GM21619 (cell line): ENCODE measurements at regions not wholly inside any gene's neighbourhood (a gene's known extent, or its start where the extent isn't known, plus 50 kb on each side); places are given as distances from the start of the nearest gene placed in this dataset.
"Not testable (repeated sequence)": the region's sequence is repeated elsewhere in the genome, so short reads cannot be mapped to it uniquely, and the experiment has no call there.

Experiments used
- ATAC-seq: cut with Tn5 transposase; IDR thresholded peaks from one replicate; pipeline ENCODE4 v1.9.1; 2021; ENCODE audit not compliant: unreplicated experiment

GRCh38 chr12:67531501-67531900 is 117.0 kb upstream of the DYRK2 start:
- ATAC-seq = no peak

DNA sequence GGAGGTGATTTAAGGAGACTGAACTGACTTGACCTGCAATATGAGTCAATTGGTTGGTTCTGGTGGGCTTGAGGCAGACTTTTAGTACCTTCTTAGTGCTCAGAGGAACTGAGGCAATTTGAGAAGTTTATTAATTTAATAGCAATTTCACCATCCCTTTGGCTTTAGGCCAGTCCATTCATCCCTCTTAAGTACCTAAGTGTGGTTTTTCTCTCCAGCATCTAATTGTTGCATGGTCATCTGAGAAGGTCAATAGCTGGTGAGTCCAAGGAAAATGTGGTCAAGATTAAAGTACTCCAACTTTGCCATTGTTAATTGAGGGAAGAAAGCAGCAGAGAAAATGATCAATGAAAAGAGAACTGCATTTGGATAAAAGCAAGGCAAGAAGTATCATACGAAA is 115.4 kb upstream of the DYRK2 start:
- no peak for ATAC-seq

GRCh38 chr12:67534046-67534445 is 114.5 kb upstream of the DYRK2 start:
- no peak for ATAC-seq

- ATAC-seq = no peak
Observed at GRCh38 chr12:67534681-67535080, 113.9 kb upstream of the DYRK2 start.

DNA sequence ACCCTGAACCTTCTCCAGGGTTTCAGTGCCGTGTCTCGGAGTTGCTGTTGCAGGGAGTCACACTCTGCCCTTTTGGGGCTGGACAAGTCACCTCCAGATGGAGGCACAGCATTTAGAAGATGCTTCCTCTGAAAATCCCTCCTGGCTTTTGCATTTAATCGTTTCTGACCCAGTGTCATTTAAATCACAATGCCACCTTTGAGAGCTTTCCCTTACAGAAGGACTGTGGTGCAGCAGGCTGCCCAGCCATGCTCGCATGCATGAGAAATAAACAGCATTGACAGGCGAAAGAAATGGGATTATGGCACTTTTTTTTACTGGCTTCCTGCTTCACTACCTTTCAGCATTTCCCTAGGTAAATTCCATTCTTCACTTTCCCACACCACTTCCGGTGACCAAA is 113.4 kb upstream of the DYRK2 start:
- no peak for ATAC-seq

DNA sequence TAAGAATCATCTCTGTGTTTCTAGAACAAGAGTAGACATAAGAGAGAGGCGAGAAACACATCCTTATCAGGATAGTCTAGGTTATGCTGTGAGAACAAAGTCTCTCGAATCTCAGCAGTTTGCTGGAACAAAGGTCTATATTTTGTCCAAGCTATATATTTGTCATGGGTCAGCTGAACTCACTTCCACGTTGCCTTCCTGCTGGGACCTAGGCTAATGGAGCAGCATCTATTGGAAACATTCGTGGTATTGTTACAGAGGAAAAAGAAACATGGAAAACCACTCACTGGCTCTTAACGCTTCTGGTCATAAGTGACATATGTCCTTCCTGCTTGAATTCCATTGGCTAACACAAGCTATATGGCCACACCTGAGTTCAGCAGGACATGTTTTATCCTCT is 112.6 kb upstream of the DYRK2 start:
- ATAC-seq = no peak

- no peak for ATAC-seq
Observed at GRCh38 chr12:67539329-67539728, 109.2 kb upstream of the DYRK2 start.

DNA sequence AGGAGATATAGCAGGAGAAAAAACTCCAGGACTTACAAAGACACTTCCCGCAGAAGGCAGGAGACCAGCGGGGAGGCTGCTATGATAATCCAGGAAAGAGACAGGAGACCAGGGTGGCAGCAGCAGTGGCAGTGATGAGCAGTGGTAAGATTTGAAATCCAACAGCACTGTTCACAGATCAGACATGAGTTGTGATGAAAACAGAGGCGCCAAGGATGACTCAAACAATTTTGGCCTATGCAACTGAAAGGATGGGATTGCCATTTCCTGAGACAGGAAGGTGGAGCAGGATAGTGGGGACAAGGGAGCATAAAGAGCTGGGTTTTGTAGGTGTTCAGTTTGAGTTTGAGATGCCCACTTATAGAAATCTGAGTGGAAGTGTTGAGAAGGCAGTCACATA is 108.6 kb upstream of the DYRK2 start:
- no peak for ATAC-seq

DNA sequence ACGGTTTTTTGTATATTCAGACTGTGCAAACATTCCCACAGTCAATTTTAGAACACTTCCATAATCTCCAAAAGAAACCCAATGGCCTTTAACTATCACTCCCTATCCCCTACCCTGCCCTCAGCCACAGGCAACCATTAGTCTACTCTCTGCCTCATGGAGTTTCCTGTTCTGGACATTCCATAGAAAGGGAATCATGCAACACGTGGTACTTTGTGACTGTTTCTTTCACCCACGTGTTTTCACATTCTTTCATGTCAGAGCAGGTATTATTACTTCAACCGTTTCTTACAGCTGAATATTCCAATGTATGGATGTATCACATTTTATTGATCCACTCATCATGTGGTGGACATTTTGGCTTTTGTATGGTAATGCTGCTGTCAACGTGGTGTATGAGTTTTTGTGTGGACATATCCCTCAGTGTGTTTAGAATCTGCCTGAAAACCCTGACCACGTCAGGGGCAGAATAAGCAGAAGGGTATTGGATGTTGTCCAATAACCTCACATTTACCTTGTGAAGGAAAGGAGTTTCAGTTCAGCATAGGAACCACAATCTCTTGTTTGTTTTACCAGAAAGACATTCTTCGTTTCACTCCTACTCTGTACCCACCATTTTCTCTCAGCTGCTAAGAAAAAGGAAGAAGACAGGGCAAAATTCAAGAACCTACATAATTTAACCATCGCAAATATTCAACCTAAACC is 107.5 kb upstream of the DYRK2 start:
- no peak for ATAC-seq

- no peak for ATAC-seq
Observed at GRCh38 chr12:67541625-67541991, 106.9 kb upstream of the DYRK2 start.

GRCh38 chr12:67543021-67543770 is 105.3 kb upstream of the DYRK2 start:
- ATAC-seq = no peak

DNA sequence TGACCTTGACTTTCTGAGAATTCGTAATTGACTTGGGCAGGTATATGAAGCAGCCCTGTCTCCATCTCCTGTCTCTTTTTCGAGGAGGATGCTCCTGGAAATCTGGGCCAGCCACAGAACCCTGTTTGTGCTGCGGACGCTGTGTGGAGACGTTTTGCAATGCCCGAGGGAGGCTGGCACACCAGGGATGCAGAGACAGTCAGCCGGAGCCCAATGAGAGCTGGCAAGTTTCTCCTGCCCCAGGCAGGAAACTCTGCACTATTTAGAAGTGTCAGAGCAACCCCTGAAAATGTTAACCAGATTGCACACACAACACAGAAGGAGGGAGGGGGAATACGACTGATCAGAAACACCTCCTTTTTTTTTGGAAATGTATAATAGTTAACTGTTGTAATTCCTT is 103.2 kb upstream of the DYRK2 start:
- ATAC-seq = no peak

- no peak for ATAC-seq
Observed at GRCh38 chr12:67546746-67547145, 101.8 kb upstream of the DYRK2 start.

DNA sequence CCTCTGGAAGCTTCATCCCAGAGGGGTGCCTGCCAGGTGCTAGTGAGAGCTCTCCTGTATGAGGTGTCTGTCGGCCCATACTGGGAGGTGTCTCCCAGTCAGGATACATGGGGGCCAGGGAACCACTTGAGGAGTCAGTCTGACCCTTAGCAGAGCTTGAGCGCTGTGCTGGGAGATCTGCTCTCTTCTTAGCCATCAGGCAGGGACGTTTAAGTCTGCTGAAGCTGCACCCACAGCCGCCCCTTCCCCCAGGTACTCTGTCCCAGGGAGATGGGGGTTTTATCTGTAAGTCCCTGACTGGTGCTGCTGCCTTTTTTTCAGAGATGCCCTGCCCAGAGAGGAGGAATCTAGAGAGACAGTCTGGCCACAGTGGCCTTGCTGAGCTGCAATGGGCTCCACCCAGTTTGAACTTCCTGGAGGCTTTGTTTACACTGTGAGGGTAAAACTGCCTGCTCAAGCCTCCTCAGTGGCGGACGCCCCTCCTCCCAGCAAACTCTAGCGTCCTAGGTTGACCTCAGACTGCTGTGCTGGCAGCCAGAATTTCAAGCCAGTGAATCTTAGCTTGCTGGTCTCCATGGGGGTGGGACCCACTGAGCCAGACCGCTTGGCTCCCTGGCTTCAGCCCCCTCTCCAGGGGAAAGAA is 93.3 kb upstream of the DYRK2 start:
- not testable (repeated sequence) for ATAC-seq

- ATAC-seq = no peak
Observed at GRCh38 chr12:67558775-67559174, 89.8 kb upstream of the DYRK2 start.

GRCh38 chr12:67559751-67560150 is 88.8 kb upstream of the DYRK2 start:
- ATAC-seq = no peak

DNA sequence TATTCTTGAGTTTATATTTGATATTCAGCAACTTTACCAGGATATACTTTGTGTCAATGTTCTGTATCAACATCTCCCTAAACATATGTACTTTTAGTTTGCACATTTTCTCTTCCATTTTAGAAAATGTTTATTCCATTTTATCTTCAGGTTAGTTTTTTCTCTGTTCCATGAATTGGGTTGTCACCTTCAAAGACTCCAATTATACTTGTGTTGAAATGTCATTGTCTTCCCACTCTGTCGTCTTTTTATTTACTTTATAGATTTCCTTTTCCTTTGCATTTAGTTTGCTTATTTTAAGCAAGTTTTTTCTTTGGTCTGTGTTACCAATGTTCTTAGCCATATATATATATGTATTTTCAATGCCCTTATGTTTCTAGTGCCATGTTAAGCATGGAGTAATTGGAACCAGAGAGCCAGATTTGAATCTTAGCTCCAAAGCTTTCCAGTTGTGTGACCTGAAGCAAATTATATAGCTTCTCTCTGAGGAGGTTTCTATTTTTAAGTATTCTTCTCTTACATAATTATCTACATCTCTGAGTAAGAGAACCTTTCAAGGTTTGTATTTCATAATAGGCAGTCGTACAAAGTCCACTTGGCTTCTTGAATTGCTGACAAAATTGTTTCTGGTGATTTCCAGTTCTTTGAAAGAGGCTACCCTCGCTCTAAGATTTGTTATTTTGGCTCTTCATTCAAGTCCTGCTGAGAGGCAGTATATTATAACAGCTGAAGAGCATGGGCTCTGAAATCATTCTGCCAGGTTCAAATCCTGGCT is 85.8 kb upstream of the DYRK2 start:
- no peak for ATAC-seq

- ATAC-seq = no peak
Observed at GRCh38 chr12:67568055-67568454, 80.5 kb upstream of the DYRK2 start.

DNA sequence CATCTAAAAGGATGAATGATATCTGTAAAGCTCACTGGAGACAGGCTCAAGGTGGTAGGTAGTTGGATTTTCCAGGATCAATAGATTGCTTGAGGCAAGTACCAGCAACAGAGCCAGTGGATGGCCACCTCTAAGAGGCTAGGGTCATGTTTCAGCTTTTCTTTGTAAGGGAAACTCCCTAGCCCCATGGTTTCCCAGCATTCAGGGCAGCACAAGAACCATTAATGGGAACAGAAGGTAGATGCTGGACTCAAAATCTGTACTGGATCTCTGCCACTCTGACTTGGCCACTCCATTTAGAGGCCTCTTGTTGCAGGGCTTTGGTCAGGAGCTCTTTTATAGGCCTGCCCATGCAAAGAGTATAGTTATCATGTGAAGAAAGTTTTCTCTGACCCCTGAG is 76.1 kb upstream of the DYRK2 start:
- no peak for ATAC-seq

DNA sequence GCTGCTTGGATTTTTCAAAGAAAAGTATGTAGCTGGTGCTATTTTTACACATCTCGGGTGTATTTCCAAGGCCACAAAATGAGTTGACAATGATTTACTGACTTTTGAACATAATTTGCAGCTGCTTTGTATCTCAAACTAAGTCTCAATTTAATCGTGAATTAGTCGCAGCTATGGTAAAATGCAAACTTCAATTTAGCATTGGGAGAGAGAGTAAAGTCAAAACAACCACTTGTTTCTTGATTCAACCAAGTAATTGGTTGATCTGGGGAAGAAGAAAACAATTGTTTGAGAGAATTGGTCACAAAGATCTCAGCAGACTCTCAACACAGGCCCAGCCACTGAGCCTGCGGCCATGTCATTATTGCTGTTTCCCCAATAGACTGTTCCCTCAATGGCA is 75.0 kb upstream of the DYRK2 start:
- no peak for ATAC-seq

DNA sequence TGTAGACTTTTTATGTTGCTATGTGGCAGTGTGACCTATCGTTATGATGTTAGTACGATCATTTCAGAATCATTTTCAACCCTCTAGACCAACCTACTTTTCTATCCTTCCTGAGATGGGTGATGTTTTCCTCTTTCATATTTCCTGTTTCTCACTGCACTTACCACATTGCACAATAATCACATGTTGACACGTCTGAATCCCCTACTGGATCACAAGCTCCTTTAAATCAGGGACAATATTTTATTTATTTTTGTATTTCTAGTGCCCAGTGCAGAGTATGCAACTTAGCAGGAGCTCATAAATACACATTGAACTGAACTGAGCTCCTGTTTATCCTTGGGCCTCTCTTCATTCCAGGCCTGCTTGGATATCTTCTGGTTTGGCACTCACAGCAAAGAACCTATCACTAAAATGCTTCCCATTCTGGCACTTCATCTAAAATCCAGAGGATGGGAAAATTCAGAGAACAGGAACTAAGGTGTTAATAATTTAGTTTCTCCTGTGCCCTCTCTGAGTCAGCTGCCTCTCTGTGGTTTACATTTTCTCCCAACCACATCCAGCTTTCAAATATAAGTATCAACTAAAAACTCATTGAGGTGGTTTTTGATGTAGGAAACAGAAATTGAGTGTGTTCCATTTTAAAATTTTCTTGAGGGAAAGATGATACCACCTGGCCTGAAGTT is 69.4 kb upstream of the DYRK2 start:
- ATAC-seq = no peak
